ENCODE measurements at regions not wholly inside any gene's neighbourhood (a gene's known extent, or its start where the extent isn't known, plus 50 kb on each side); places are given as distances from the start of the nearest gene placed in this dataset.

- no peak for DNase-seq (ENCODE audit: low read depth in 2 of 2)
Observed at GRCh38 chr2:5401115-5401657, 291.0 kb upstream of the SOX11 start.

- no peak for DNase-seq (ENCODE audit: low read depth in 2 of 2)
Observed at GRCh38 chr2:5403392-5403791, 288.8 kb upstream of the SOX11 start.

- DNase-seq (ENCODE audit: low read depth in 2 of 2), result no peak
Observed at GRCh38 chr2:5409898-5410381, 282.2 kb upstream of the SOX11 start.

GRCh38 chr2:5410991-5411700 lies 281.0 kb upstream of the SOX11 start:
- no peak for DNase-seq (ENCODE audit: low read depth in 2 of 2)

- no peak for DNase-seq (ENCODE audit: low read depth in 2 of 2)
Observed at GRCh38 chr2:5412001-5412400, 280.2 kb upstream of the SOX11 start.

- no peak for DNase-seq (ENCODE audit: low read depth in 2 of 2)
Observed at GRCh38 chr2:5433855-5434254, 258.3 kb upstream of the SOX11 start.

GRCh38 chr2:5437375-5437774 lies 254.8 kb upstream of the SOX11 start:
- DNase-seq (ENCODE audit: low read depth in 2 of 2), result no peak

- DNase-seq (ENCODE audit: low read depth in 2 of 2), result no peak
Observed at GRCh38 chr2:5440174-5440573, 252.0 kb upstream of the SOX11 start.

- no peak for DNase-seq (ENCODE audit: low read depth in 2 of 2)
Observed at GRCh38 chr2:5442736-5443135, 249.4 kb upstream of the SOX11 start.

GRCh38 chr2:5444168-5444567 lies 248.0 kb upstream of the SOX11 start:
- no peak for DNase-seq (ENCODE audit: low read depth in 2 of 2)

- DNase-seq (ENCODE audit: low read depth in 2 of 2), result no peak
Observed at GRCh38 chr2:5444854-5445253, 247.3 kb upstream of the SOX11 start.

- DNase-seq (ENCODE audit: low read depth in 2 of 2), result no peak
Observed at GRCh38 chr2:5449867-5450266, 242.3 kb upstream of the SOX11 start.

GRCh38 chr2:5453220-5454050 lies 238.7 kb upstream of the SOX11 start:
- no peak for DNase-seq (ENCODE audit: low read depth in 2 of 2)

GRCh38 chr2:5454051-5454390 lies 238.2 kb upstream of the SOX11 start:
- DNase-seq (ENCODE audit: low read depth in 2 of 2), result no peak

GRCh38 chr2:5459041-5459440 lies 233.1 kb upstream of the SOX11 start:
- no peak for DNase-seq (ENCODE audit: low read depth in 2 of 2)

- DNase-seq (ENCODE audit: low read depth in 2 of 2), result no peak
Observed at GRCh38 chr2:5464657-5465056, 227.5 kb upstream of the SOX11 start.

- no peak for DNase-seq (ENCODE audit: low read depth in 2 of 2)
Observed at GRCh38 chr2:5465859-5466258, 226.3 kb upstream of the SOX11 start.

- DNase-seq (ENCODE audit: low read depth in 2 of 2), result no peak
Observed at GRCh38 chr2:5467178-5467905, 224.8 kb upstream of the SOX11 start.

- no peak for DNase-seq (ENCODE audit: low read depth in 2 of 2)
Observed at GRCh38 chr2:5472673-5473072, 219.5 kb upstream of the SOX11 start.

GRCh38 chr2:5473635-5474034 lies 218.5 kb upstream of the SOX11 start:
- no peak for DNase-seq (ENCODE audit: low read depth in 2 of 2)

GRCh38 chr2:5474716-5475115 lies 217.5 kb upstream of the SOX11 start:
- DNase-seq (ENCODE audit: low read depth in 2 of 2), result no peak

GRCh38 chr2:5479265-5479928 lies 212.8 kb upstream of the SOX11 start:
- no peak for DNase-seq (ENCODE audit: low read depth in 2 of 2)

Measured in activated CD4-positive, alpha-beta T cell treated with anti-CD3 and anti-CD28 coated beads for 24 hours (primary cell).